B cell (primary cell): ENCODE measurements at regions not wholly inside any gene's neighbourhood (a gene's known extent, or its start where the extent isn't known, plus 50 kb on each side); places are given as distances from the start of the nearest gene placed in this dataset.

Experiments used
- CTCF ChIP-seq: fragments of 200-600 bp; IDR thresholded peaks from one replicate; pipeline ENCODE4 v1.8.0; 2022; ENCODE audit warnings: antibody characterized with exemption, mild to moderate bottlenecking
- EZH2 ChIP-seq: IDR thresholded peaks from 2 replicates; pipeline ENCODE4 v1.6.1; 2012; ENCODE audit warnings: borderline replicate concordance, low read depth, mild to moderate bottlenecking, moderate library complexity, low read length; ENCODE audit not compliant: insufficient read depth, poor library complexity, severe bottlenecking

DNA sequence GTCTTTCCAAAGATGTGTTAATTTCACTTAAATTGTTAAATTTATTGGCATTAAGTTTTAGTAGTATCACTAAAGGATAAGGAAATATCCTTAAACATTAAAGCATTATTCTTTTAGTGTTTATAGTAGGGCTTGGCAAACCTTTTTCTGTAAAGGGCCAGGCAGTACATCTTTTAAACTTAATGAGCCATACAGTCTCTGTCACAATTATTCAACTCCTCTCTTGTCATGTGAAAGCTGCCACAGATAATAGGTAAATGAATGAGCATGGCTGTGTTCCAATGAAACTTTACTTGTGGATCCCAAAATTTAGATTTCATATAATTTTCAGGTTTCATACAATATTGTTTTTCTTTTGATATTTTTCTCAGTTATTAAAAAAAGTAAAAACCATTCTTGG lies 268.2 kb upstream of the C11orf87 start:
- no peak for TF ChIP-seq CTCF
- no peak for TF ChIP-seq EZH2
